Spleen (tissue), 7 donors: ENCODE measurements at regions not wholly inside any gene's neighbourhood (a gene's known extent, or its start where the extent isn't known, plus 50 kb on each side); places are given as distances from the start of the nearest gene placed in this dataset.

Source experiments
- CTCF ChIP-seq, 11 experiments: fragments of 200-600 bp in 7 of 11; fragments of 450-650 bp in 4 of 11; sonication (generic) in 4 of 11; IDR thresholded peaks in 8 of 11; conservative IDR thresholded peaks in 3 of 11; 1 replicate in 7 of 11; 2 replicates in 4 of 11; pipeline versions ENCODE4 v1.4.0 to v1.8.0; 2016 to 2021; ENCODE audit warnings: antibody characterized with exemption in 11 of 11, inconsistent platforms in 4 of 11, mild to moderate bottlenecking in 1 of 11
- POLR2A ChIP-seq, 3 donors: fragments of 450-650 bp; IDR thresholded peaks; one replicate each; pipeline ENCODE4 v1.5.1; 2017; ENCODE audit warnings: antibody characterized with exemption in 3 of 3, mild to moderate bottlenecking in 1 of 3
- POLR2AphosphoS5 ChIP-seq, 3 donors: sonication (generic); formaldehyde crosslinking; IDR thresholded peaks; one replicate each; pipeline ENCODE4 v1.5.1; 2017; ENCODE audit warnings: antibody characterized with exemption in 3 of 3
- donor health status: DM: no; HTN: no; CAD: no; lungs with moderate emphysema.
- donor health status: DM: no; HTN: no; CAD: no.
- donor health status: DM: no; HTN: no; CAD: no.

- TF ChIP-seq POLR2A (IDR thresholded peaks at IDR 0.05), result no peak
- no peak for TF ChIP-seq CTCF (IDR thresholded peaks at IDR 0.05 in 8 of 11, conservative IDR thresholded peaks at IDR 0.05 in 3 of 11)
- no peak for TF ChIP-seq POLR2AphosphoS5 (IDR thresholded peaks at IDR 0.05)
Measured at GRCh38 chr5:109951348-109951747, 261.6 kb downstream of the MAN2A1 start.
